Muscle of arm (tissue), 1 donor: ENCODE measurements at regions not wholly inside any gene's neighbourhood (a gene's known extent, or its start where the extent isn't known, plus 50 kb on each side); places are given as distances from the start of the nearest gene placed in this dataset.
"Not testable (repeated sequence)": the region's sequence is repeated elsewhere in the genome, so short reads cannot be mapped to it uniquely, and the experiment has no call there.

ENCODE experiments used
- DNase-seq: peaks from one replicate; pipeline ENCODE4 v3.0.0-alpha.2; 2013

DNA sequence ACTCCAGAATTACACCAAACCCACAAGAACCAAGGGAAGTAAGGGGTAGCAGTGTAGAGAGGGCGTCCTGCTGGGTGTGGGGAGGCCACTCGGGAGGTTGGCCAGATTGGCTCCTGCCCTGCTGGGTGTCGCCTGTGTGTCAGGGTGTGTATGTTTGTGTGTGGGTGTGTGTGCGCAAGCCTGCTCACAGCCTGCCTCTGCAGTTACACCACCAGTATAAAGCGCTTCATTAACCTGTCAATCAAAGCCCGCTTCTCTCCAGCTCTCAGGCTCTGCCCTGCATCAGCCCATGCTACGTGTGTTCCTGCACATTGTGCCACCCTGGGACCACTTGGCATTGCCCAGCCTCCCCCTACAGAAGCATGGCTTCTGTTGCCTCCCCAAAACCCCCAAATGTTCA, 83.3 kb upstream of the PAX2 start:
- DNase-seq, result no peak

DNA sequence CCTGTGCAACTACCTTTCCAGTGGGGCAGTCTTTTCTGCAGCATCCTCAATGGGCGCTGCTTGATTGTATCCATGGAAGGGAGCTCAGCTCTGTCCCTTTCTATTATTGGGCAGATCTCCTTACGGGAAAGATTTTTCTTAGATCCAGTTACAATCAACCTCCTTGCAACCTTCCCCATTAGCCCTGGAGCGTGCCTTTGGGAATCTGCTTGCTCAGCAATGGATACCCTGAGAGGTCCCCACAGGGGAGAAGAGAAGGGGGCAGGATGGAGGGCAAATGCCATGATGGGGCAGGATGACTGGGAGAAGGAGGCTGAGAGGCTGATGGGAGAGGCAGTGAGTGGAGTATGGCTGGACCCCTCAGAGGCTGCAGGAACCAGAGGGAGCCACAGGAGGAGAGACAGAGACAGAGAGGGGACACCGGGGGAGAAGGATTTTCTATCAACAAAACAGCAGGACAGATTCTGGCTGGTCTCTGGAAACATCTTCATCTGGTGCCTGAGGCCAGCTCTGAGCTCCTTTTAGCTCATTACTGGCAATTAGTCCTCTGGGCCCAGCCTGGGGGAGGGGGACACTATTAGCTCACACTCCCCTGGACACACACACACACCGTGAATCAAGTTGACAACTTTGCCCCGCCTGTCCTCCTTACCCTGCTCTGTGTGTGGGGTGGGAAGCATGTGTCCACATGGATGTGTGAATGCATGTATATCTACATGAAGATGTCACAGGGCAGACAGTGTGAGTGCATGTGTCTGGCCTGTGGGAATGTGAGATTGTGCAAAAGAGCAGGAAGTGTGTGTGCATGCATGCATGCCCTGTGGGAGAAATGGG, 80.8 kb upstream of the PAX2 start:
- no peak for DNase-seq

DNA sequence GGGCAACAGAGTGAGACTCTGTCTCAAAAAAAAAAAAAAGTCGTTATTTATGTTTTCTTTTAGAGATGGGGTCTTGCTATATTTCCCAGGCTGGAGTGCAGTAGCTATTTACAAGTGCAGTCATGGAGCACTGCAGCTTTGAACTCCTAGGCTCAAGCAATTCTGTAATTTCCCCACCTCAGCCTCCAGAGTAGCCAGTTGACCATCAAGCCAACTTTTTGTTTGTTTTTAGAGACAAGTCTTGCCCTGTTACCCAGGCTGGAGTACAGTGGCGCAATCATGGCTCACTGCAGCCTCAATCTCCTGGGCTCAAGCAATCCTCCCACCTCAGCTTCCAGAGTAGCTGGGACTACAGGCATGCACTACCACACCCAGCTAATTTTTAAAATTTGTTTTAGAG, 78.7 kb upstream of the PAX2 start:
- DNase-seq, result not testable (repeated sequence)

DNA sequence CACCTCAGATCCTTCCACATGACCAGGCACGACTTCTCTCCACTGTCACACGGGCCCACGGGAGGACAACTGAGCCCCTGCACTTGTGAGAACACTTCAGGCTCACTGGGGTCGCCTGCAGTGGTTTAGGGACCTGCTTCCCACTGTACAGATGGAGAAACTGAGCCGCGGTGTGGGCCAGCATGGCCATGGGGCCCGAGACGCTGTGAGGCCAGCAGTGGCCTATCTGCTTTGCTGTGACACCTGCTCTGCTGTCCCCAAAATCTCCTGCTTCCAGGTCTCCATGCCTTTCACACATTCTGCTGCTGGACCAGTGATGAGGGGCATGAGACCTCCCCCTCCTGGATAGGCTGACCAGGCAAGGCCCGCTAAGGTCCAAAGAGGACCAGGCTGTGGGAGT, 75.8 kb upstream of the PAX2 start:
- no peak for DNase-seq

DNA sequence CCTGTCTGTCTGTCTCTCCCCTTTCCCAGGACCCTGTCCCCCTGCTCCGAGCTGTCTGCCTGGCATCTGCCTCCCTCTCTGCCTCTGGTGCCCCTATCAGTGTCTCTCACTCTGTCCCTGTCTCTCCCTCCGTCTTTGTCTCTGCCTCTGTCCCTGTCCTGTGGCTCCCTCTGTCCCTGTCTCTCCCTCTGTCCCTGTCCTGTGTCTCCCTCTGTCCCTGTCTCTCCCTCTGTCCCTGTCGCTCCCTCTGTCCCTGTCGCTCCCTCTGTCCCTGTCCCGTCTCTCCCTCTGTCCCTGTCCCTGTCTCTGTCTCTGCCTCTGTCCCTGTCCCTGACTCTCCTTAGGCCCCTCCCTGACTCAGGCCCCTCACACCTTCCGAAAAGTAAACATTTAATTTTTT, 75.0 kb upstream of the PAX2 start:
- no peak for DNase-seq

DNA sequence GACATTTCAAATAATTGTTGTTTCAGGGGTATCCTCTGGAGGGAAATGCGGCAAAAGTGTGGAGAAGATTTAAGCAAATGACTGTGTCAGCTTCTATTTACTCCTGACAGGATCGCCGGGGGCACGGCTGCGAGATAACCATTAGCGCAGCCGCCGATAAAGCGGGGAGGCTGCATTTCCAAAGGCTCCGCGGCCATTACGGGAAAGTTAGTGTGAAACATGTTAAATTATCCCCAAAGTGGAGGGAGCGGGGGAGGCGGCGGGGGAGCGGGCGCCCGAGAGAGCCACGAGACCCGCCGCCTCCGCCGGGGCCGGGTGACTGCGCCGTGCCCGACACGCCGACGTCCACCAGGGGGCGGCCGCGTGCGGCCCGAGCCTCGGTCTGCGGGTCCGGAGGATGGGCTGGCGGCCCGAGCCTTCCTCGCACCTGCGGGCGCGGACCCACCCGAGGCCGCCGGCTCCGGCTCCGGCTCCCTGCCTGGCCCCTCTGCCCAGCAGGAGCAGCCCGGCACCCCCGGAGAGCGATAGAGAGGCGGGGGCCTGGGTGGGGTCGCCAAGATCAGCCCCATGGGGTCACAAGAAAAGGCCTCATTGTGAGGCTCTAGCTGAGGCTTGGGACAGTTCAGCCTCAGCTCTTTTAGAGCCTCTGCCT, 74.4 kb upstream of the PAX2 start:
- DNase-seq, result no peak

DNA sequence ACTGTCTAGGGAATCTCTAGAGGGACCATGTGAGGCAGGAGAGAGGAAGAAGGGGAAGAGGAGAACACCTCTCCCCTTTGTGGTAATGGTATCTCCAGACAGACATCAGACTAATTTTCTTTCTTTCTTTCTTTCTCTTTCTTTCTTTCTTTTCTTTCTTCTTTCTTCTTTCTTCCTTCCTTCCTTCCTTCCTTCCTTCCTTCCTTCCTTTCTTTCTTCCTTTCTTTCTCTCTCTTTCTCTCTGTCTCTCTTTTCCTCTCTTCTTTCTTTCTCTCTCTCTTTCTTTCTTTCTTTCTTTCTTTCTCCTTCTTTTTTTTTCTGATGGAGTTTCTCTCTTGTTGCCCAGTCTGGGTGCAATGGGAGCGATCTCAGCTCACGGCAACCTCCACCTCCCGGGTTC, 73.2 kb upstream of the PAX2 start:
- DNase-seq, result no peak

DNA sequence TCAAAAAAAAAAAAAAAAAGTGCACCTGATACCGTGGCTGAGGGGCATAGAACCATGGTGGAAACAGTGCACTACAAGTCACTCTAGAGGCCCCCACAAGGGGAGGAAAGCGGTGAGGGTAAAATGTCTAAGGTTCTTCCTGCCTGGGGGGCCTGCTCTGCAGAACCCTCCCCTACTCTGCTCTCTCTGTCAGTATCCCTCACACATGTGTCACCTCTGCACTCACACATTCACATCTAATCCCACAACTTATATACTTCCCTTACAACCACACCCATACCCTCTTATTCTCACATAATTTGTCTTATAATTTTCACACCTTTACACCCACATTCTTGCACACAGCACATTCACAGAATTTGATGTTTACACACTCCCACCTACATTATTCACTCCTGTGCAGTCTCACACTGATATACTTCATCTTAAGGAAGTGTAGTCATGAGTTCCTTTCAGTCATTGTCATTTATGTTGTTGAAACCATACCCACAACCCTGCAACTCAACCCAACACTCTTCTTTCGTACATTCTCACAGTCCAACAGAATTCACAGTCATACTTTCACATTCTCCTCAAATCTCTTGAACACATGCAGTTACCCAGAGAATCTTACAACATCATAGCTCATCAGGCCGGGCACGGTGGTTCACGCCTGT, 68.0 kb upstream of the PAX2 start:
- no peak for DNase-seq

DNA sequence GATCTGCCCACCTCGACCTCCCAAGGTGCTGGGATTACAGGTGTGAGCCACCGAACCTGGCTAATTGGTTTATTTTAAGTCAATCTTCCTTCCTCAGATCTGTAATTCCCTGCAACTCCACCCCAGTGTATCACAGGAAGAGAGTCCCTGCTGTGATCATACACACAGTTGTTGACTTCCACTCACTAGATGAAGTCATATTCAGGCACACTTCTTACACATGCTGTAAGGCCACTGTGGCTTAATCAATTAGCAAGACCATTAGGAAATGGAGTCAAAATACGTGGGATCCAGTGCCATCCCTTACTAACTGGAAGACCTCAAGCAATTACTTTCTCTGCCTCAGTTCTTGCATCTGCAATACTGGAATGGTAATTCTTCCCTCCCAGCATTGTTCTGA, 66.1 kb upstream of the PAX2 start:
- DNase-seq, result no peak

DNA sequence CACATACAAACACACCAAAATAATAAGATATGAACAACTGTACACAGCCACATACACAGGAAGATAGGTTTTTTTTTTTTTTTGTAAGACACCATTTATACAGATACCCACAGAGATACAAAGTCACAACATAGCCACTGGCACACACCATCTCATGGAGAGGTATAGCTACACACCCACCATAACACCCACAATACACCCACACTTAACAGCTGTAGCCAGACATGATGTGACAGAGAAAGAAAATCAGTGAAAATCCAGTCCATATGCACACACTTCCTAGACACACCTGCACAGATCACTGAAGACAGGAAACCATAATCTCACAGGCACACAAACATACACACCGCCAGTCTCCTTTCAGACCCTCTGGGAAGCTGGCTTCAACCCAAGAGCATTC, 62.4 kb upstream of the PAX2 start:
- DNase-seq, result no peak

DNA sequence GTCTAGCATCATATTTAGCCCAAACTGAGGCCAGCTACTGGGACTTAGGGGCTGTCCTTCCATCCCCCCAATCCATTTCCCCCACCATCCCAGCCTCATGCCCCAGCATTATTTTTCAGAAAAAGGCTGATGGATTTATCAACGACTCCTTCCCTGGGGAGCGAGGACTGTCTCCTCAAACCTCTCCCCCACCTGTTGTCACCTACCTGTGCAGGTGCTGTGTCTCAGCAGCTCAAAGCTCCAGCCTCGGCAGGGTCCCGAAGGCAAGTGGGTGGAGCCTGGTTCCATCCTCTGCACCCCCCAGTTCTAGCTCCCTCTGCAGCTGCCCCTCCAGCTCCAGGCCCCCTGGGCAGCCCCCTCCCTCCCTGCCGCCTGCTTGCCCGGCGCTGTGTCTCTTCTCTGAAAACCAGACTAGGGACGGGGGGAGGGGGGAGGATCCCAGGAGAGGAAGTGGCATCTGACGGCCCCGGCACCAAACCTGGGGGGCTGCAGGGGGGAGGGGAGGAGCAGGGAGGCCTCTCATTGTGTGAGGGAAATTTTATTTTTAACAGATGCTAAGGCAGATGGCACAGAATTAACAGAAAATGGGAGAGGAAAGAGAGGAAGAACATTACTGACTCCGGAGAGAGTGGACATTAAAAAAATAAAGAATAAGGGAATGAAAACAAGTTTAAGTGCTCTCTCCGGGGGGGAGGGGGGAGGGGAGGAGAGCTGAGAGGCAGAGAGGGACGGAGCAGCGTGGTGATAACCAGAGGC, 61.7 kb upstream of the PAX2 start:
- DNase-seq, result no peak

DNA sequence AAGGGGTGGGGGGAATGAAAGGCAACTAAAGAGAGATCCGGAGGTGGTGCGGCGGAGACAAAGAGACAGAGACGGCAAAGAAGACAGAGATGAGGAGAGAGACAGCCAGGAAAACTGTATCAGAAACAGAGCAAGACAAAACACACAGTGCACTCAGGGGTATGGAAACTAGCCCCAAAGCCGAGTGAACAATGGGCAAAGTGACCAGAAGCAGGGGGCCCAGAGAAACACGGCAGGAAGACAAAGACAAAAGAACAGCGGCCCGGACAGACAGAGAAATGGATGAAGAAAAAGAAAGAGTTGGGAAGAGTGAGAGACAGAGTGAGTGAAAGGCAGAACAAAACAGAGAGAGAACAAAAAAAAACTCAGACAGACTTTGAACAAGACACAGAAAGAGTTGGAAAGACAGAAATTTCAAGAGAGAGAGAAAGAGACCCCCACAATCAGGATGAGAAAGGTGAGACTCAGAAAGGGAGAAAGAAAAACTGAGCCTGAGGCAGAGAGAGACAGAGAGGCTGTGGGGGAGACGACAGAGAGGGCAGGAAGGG, 60.6 kb upstream of the PAX2 start:
- no peak for DNase-seq

DNA sequence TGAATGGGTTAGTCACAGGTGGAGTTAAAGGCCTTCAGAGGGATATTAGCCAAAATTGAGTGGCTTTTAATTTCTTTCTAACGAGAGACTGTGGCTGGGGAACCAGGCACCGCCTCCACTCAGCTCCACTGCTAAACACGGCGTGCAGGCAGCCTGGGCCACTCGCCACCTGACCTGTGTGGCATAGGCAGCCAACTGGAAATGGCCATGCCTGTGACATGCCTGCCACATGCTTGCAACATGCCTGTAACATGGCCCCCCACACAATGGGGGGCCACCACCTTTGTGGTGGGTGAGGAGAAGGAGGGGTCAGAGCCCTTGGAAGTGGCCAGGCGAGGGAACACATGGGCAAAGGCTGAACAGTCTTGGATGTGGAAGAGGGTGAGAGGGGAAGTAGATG, 60.1 kb upstream of the PAX2 start:
- DNase-seq, result no peak

DNA sequence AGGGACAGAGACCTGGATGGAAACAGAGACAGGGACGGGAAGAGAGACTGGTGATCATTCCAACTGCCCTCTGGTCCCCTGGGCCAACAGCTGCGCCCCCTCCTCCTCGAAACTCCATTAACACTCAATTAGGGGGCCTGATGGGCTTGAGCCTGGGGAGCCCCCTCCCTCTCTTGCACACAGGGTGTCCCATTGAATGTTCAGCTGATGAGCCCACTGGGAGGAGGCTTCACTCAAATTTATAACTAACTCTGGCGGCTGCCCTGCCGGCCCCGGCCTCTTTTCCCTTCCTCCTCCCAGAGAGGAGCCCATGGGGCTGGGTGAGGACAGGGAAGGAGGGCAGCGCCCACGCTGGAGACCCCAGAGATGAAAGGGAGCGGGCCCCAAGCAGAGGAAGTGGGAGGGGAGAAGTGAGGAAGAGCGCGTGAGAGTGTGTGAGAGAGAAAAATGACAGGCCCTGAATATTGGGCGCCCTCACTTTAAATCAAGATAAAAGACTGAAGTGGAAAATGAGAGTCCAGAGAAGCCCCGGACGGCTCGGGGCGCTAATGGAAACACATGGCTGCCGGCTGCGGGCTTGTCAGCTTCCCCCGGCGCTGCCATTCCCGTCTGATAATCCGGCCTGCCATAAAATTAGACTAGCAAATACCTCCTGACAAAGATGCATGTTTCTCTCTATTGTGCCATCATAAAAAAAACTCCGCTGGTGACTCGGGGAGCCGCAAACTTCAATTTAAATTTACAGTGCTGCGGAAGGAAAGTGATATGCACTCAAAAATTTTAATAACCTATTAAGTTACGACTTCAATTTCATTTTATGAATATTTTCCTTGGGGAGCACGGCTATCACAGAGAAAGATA, 58.0 kb upstream of the PAX2 start:
- DNase-seq, result no peak

DNA sequence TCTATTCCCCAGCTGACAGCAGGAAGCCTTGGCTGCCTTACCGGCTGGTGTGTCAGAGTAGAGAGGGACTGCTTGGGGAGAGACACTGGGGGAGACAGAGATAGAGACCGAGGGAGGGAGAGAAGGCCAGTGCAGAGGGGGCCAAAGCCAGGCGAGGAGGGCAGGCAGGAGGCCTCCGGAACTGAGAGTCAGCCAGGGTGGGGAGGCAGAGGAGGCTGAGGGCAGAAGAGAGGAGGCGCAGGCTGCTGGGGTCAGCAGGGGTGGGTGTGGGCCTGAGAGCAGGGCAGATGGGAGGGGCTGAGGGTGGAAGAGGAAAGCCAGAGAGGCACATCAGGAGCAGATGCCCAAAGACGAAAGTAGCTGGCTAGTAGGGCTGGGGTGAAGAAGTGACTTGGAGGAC, 57.2 kb upstream of the PAX2 start:
- DNase-seq, result no peak

DNA sequence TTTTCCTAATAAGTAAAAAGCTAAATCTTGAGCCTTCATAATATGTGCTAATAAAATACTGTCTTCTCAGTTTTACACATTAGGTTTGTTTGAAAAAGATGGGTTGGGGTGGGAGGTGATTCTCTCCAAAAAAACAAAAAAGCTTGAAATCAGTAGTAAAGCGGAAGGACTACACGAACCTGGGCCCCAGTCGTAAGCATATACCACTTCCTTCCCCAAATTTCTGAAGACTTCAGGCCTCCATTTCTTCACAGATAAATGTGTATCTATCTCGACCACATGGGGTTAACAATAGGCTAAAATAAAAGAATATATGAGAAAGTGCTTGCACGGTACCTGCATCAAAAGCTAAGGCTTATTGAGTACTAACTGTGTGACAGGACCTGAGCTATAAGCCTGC, 51.6 kb upstream of the PAX2 start:
- DNase-seq, result no peak
